ENCODE measurements at regions not wholly inside any gene's neighbourhood (a gene's known extent, or its start where the extent isn't known, plus 50 kb on each side); places are given as distances from the start of the nearest gene placed in this dataset.
"Not testable (repeated sequence)": the region's sequence is repeated elsewhere in the genome, so short reads cannot be mapped to it uniquely, and the experiment has no call there.

GRCh38 chr2:47720036-47720435 lies 62.9 kb upstream of the MSH6 start:
- in situ Hi-C loops (cut with MboI; ENCODE audit: low sequenced_read_pairs, unreplicated experiment), result no loop called here
- DNase-seq (ENCODE audit: low spot score), result no peak
- TF ChIP-seq CTCF (IDR thresholded peaks at IDR 0.05; ENCODE audit: borderline replicate concordance, control extremely low read depth, extremely low read depth, insufficient read depth, missing control alignments), result no peak

GRCh38 chr2:47719099-47719498 lies 63.8 kb upstream of the MSH6 start:
- TF ChIP-seq CTCF (IDR thresholded peaks at IDR 0.05; ENCODE audit: borderline replicate concordance, control extremely low read depth, extremely low read depth, insufficient read depth, missing control alignments), result no peak
- in situ Hi-C loops (cut with MboI; ENCODE audit: low sequenced_read_pairs, unreplicated experiment), result no loop called here
- DNase-seq (ENCODE audit: low spot score), result peak; percentile 55

GRCh38 chr2:47716307-47716706 lies 66.6 kb upstream of the MSH6 start:
- DNase-seq (ENCODE audit: low spot score); in situ Hi-C loops (cut with MboI; ENCODE audit: low sequenced_read_pairs, unreplicated experiment): not testable (repeated sequence)

- no peak for DNase-seq (ENCODE audit: low spot score)
- no peak for TF ChIP-seq CTCF (IDR thresholded peaks at IDR 0.05; ENCODE audit: borderline replicate concordance, control extremely low read depth, extremely low read depth, insufficient read depth, missing control alignments)
- in situ Hi-C loops (cut with MboI; ENCODE audit: low sequenced_read_pairs, unreplicated experiment), result no loop called here
Observed at GRCh38 chr2:47715552-47715951, 67.4 kb upstream of the MSH6 start.

GRCh38 chr2:47708801-47709499 lies 74.0 kb upstream of the MSH6 start:
- peak; percentile 25 for DNase-seq (ENCODE audit: low spot score)
- no peak for TF ChIP-seq CTCF (IDR thresholded peaks at IDR 0.05; ENCODE audit: borderline replicate concordance, control extremely low read depth, extremely low read depth, insufficient read depth, missing control alignments)
- in situ Hi-C loops (cut with MboI; ENCODE audit: low sequenced_read_pairs, unreplicated experiment), result no loop called here

- no peak for DNase-seq (ENCODE audit: low spot score)
- in situ Hi-C loops (cut with MboI; ENCODE audit: low sequenced_read_pairs, unreplicated experiment), result no loop called here
- TF ChIP-seq CTCF (IDR thresholded peaks at IDR 0.05; ENCODE audit: borderline replicate concordance, control extremely low read depth, extremely low read depth, insufficient read depth, missing control alignments), result no peak
Observed at GRCh38 chr2:47704287-47704686, 78.7 kb upstream of the MSH6 start.

GRCh38 chr2:47699533-47700215 lies 83.3 kb upstream of the MSH6 start:
- no peak for TF ChIP-seq CTCF (IDR thresholded peaks at IDR 0.05; ENCODE audit: borderline replicate concordance, control extremely low read depth, extremely low read depth, insufficient read depth, missing control alignments)
- DNase-seq (ENCODE audit: low spot score), result no peak

GRCh38 chr2:47698436-47698972 lies 84.4 kb upstream of the MSH6 start:
- DNase-seq (ENCODE audit: low spot score); in situ Hi-C loops (cut with MboI; ENCODE audit: low sequenced_read_pairs, unreplicated experiment): not testable (repeated sequence)

More at GRCh38 chr2:47699533-47700215, 83.3 kb upstream of the MSH6 start:
- in situ Hi-C loops (cut with MboI; ENCODE audit: low sequenced_read_pairs, unreplicated experiment), result no loop called here

GRCh38 chr2:47697681-47698435 lies 85.1 kb upstream of the MSH6 start:
- DNase-seq (ENCODE audit: low spot score); in situ Hi-C loops (cut with MboI; ENCODE audit: low sequenced_read_pairs, unreplicated experiment): not testable (repeated sequence)
